CD4-positive, alpha-beta memory T cell (primary cell): ENCODE measurements at regions not wholly inside any gene's neighbourhood (a gene's known extent, or its start where the extent isn't known, plus 50 kb on each side); places are given as distances from the start of the nearest gene placed in this dataset.
"Not testable (repeated sequence)": the region's sequence is repeated elsewhere in the genome, so short reads cannot be mapped to it uniquely, and the experiment has no call there.

ENCODE experiments used
- CTCF ChIA-PET: fragments of 350-600 bp; sonication (Branson Sonifier 250); formaldehyde crosslinking; loops from one replicate; lab custom pipeline; 2021; ENCODE audit warnings: inconsistent platforms; ENCODE audit not compliant: partially characterized antibody; lab: Charles Lee
- POLR2A ChIA-PET: fragments of 350-600 bp; sonication (Branson Sonifier 250); formaldehyde crosslinking; loops from one replicate; lab custom pipeline; 2021; ENCODE audit not compliant: partially characterized antibody; lab: Charles Lee
- DNase-seq, 5 donors: peaks; one replicate each; pipeline versions ENCODE4 v3.0.0 to v3.0.0-alpha.2; 2020 to 2022; ENCODE audit warnings: mixed read lengths in 1 of 5
- H3K27ac ChIP-seq: one replicate; pipeline ENCODE4 v1.7.0; 2013; ENCODE audit warnings: low read depth, low read length
- H3K27me3 ChIP-seq: 2 replicates; pipeline ENCODE4 v1.7.0; 2013; ENCODE audit warnings: mild to moderate bottlenecking, low read length, moderate library complexity; ENCODE audit not compliant: insufficient read depth
- H3K36me3 ChIP-seq: 2 replicates; pipeline ENCODE4 v1.7.0; 2013; ENCODE audit warnings: mild to moderate bottlenecking, low read length, moderate library complexity; ENCODE audit not compliant: insufficient read depth
- H3K4me1 ChIP-seq: 2 replicates; pipeline ENCODE4 v1.7.0; 2013; ENCODE audit warnings: mild to moderate bottlenecking, low read length, moderate library complexity; ENCODE audit not compliant: insufficient read depth
- H3K4me3 ChIP-seq, 2 donors: one replicate each; pipeline ENCODE4 v1.7.0; 2013; ENCODE audit warnings: low read length in 2 of 2, mild to moderate bottlenecking in 1 of 2
- H3K9me3 ChIP-seq, 2 donors: one replicate each; pipeline ENCODE4 v1.7.0; 2013; ENCODE audit warnings: low read length in 2 of 2, control low read depth in 1 of 2; ENCODE audit not compliant: control insufficient read depth in 1 of 2
- H3K27ac Mint-ChIP-seq, 7 donors: one replicate each; pipeline ENCODE4 v1.8.0; 2020 to 2021; ENCODE audit warnings: mixed read lengths in 7 of 7, mild to moderate bottlenecking in 6 of 7, inconsistent platforms in 3 of 7, moderate library complexity in 3 of 7
- H3K27me3 Mint-ChIP-seq, 2 donors: one replicate each; pipeline ENCODE4 v1.8.0; 2020 to 2021; ENCODE audit warnings: mixed read lengths in 2 of 2
- H3K36me3 Mint-ChIP-seq, 2 donors: one replicate each; pipeline ENCODE4 v1.8.0; 2020 to 2021; ENCODE audit warnings: mixed read lengths in 2 of 2, inconsistent platforms in 1 of 2, mild to moderate bottlenecking in 1 of 2
- H3K4me1 Mint-ChIP-seq, 4 donors: one replicate each; pipeline ENCODE4 v1.8.0; 2020 to 2021; ENCODE audit warnings: mixed read lengths in 4 of 4, mild to moderate bottlenecking in 1 of 4
- H3K4me3 Mint-ChIP-seq, 8 donors: one replicate each; pipeline ENCODE4 v1.8.0; 2020 to 2021; ENCODE audit warnings: mixed read lengths in 8 of 8, mild to moderate bottlenecking in 7 of 8, moderate library complexity in 6 of 8, inconsistent platforms in 3 of 8
- H3K9me3 Mint-ChIP-seq, 8 donors: one replicate each; pipeline ENCODE4 v1.8.0; 2020 to 2021; ENCODE audit warnings: mixed read lengths in 8 of 8, mild to moderate bottlenecking in 5 of 8, inconsistent platforms in 3 of 8, moderate library complexity in 1 of 8
- intact Hi-C: fragments of 100-400 bp; cut with micrococcal nuclease; formaldehyde crosslinking; loops from one replicate; pipeline ENCODE4 v1.15.1; 2023

- H3K4me1 ChIP-seq: no peaks in the 10 kb centered on the region
- no peaks in the 10 kb centered on the region for H3K27me3 ChIP-seq
- Mint-ChIP-seq H3K36me3 (no peaks in the 10 kb centered on the region), H3K27me3 (no peaks in the 10 kb centered on the region), H3K27ac (no peak overlapping the region), H3K4me3 (no peak overlapping the region), H3K4me1 (no peaks in the 10 kb centered on the region), H3K9me3 (peaks cover 0 to 2% (median 0%) of the 10 kb centered on the region in 8 donors)
- no peaks in the 10 kb centered on the region for H3K36me3 ChIP-seq
- no peak for DNase-seq
- H3K9me3 ChIP-seq: no peaks in the 10 kb centered on the region
- ChIA-PET CTCF (no interaction called here), POLR2A (no interaction called here)
- intact Hi-C loops: no loop called here
- H3K27ac ChIP-seq: no peak overlapping the region
- H3K4me3 ChIP-seq: no peak overlapping the region
Observed at GRCh38 chr1:208485512-208485911, 241.3 kb upstream of the PLXNA2 start.

GRCh38 chr1:208486677-208487076 lies 242.5 kb upstream of the PLXNA2 start:
- no peaks in the 10 kb centered on the region for H3K27me3 ChIP-seq
- no peaks in the 10 kb centered on the region for H3K4me1 ChIP-seq
- no peak overlapping the region for H3K4me3 Mint-ChIP-seq
- peaks cover 0 to 2% (median 0%) of the 10 kb centered on the region in 8 donors for H3K9me3 Mint-ChIP-seq
- H3K27ac Mint-ChIP-seq: no peak overlapping the region
- ChIA-PET CTCF (no interaction called here), POLR2A (no interaction called here)
- no peak overlapping the region for H3K4me3 ChIP-seq
- H3K9me3 ChIP-seq: no peaks in the 10 kb centered on the region
- H3K4me1 Mint-ChIP-seq: no peaks in the 10 kb centered on the region
- peaks cover 0 to 2% of the 10 kb centered on the region in 2 donors for H3K27me3 Mint-ChIP-seq
- no peak for DNase-seq
- H3K36me3 ChIP-seq: no peaks in the 10 kb centered on the region
- H3K36me3 Mint-ChIP-seq: no peaks in the 10 kb centered on the region
- no peak overlapping the region for H3K27ac ChIP-seq
- intact Hi-C loops: no loop called here

DNA sequence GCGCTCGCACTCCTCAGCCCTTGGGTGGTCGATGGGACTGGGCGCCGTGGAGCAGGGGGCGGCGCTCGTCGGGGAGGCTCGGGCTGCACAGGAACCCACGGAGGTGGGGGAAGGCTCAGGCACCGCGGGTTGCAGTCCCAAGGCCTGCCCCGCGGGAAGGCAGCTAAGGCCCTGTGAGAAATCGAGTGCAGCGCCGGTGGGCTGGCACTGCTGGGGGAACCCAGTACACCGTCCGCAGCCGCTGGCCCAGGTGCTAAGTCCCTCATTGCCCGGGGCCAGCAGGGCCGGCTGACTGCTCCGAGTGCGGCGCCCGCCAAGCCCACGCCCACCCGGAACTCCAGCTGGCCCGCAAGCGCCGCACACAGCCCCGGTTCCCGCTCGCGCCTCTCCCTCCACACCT lies 244.2 kb upstream of the PLXNA2 start:
- H3K9me3 Mint-ChIP-seq, intact Hi-C loops, H3K4me3 Mint-ChIP-seq: not testable (repeated sequence)

GRCh38 chr1:208496467-208497371 lies 252.5 kb upstream of the PLXNA2 start:
- H3K4me1 Mint-ChIP-seq: no peaks in the 10 kb centered on the region
- Histone ChIP-seq H3K27me3 (no peaks in the 10 kb centered on the region), H3K9me3 (no peaks in the 10 kb centered on the region), H3K4me3 (no peak overlapping the region), H3K27ac (no peak overlapping the region), H3K4me1 (no peaks in the 10 kb centered on the region), H3K36me3 (no peaks in the 10 kb centered on the region)
- H3K27ac Mint-ChIP-seq: no peak overlapping the region
- CTCF ChIA-PET: interaction anchor here (1.3 kb wide), 1 partner anchor 13 kb away, joined by 3 read pairs; no protein-coding TSS in a partner anchor
- H3K9me3 Mint-ChIP-seq: peaks cover 0 to 7% (median 3%) of the 10 kb centered on the region in 8 donors
- no peaks in the 10 kb centered on the region for H3K36me3 Mint-ChIP-seq
- H3K27me3 Mint-ChIP-seq: peaks cover 5 to 10% of the 10 kb centered on the region in 2 donors
- DNase-seq: no peak
- POLR2A ChIA-PET: no interaction called here
- intact Hi-C loops: no loop called here
- no peak overlapping the region for H3K4me3 Mint-ChIP-seq

More for the DNA sequence above, 244.2 kb upstream of the PLXNA2 start:
- POLR2A ChIA-PET, H3K27me3 ChIP-seq, H3K27ac Mint-ChIP-seq, H3K36me3 ChIP-seq, H3K9me3 ChIP-seq, H3K27me3 Mint-ChIP-seq, DNase-seq, H3K27ac ChIP-seq, H3K4me1 ChIP-seq, H3K4me3 ChIP-seq, CTCF ChIA-PET, H3K4me1 Mint-ChIP-seq, H3K36me3 Mint-ChIP-seq: not testable (repeated sequence)

DNA sequence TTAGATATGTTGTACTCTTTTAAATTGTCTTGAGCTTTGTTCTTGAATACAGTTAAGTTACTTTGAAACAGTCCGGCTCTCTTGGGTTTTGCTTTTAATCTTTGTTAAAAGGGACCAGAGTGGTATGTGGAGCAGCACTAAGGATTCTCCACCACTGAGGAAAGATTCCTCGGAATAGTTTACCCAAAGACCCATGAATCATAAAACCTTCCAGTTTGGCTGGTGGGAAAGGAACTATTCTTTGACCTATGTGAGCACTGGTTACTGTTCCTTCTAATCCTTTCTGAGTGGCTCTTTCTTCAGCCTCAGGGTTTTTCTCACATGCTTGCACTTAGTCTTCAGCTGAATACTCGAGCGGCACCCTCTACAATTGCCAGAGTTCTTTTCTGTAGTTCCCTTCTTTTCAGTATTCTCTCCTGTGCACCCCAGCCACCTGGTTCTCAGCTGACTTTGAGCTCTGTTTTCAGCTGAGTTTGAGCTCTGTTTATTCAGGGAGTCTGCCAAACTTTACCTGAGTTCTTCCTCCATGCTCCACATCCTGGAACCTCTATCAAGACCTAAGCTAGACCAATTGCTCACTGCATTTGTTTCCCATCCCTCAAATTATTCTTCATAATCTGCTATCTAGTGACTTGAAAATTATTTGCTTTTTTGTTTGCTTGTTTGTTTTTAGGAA lies 253.8 kb upstream of the PLXNA2 start:
- Mint-ChIP-seq H3K27ac (no peak overlapping the region), H3K4me3 (no peak overlapping the region), H3K27me3 (peaks cover 5 to 12% of the 10 kb centered on the region in 2 donors), H3K9me3 (peaks cover 0 to 7% (median 3%) of the 10 kb centered on the region in 8 donors), H3K4me1 (no peaks in the 10 kb centered on the region), H3K36me3 (no peaks in the 10 kb centered on the region)
- H3K4me1 ChIP-seq: no peaks in the 10 kb centered on the region
- no peaks in the 10 kb centered on the region for H3K36me3 ChIP-seq
- ChIA-PET CTCF (no interaction called here), POLR2A (no interaction called here)
- no peak for DNase-seq
- H3K27me3 ChIP-seq: no peaks in the 10 kb centered on the region
- H3K4me3 ChIP-seq: no peak overlapping the region
- H3K9me3 ChIP-seq: no peaks in the 10 kb centered on the region
- intact Hi-C loops: no loop called here
- no peak overlapping the region for H3K27ac ChIP-seq

DNA sequence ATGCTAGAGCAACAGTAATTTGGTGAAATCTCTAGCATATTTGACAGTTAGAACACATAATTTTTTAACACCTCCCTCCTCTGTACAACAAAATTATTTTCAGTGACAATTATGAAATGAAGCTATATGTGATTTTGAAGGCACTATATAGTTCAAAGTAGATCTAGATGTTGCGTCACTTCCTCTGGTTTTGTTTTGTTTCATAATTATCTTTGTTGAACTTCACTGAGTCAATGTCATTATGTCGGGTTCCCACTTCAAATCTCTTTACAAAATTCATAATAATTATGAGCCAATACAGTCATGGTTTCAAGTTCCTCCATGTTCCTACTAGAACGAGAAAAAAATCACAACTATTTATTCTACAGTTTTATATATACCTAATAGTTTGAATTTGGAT lies 254.8 kb upstream of the PLXNA2 start:
- Histone ChIP-seq H3K36me3 (no peaks in the 10 kb centered on the region), H3K4me1 (no peaks in the 10 kb centered on the region), H3K27ac (no peak overlapping the region), H3K9me3 (no peaks in the 10 kb centered on the region), H3K4me3 (no peak overlapping the region), H3K27me3 (no peaks in the 10 kb centered on the region)
- H3K4me3 Mint-ChIP-seq: no peak overlapping the region
- DNase-seq: no peak
- H3K9me3 Mint-ChIP-seq: peaks cover 0 to 7% (median 3%) of the 10 kb centered on the region in 8 donors
- H3K27me3 Mint-ChIP-seq: peaks cover 5 to 11% of the 10 kb centered on the region in 2 donors
- H3K4me1 Mint-ChIP-seq: no peaks in the 10 kb centered on the region
- ChIA-PET POLR2A (no interaction called here), CTCF (no interaction called here)
- H3K27ac Mint-ChIP-seq: no peak overlapping the region
- intact Hi-C loops: no loop called here
- H3K36me3 Mint-ChIP-seq: no peaks in the 10 kb centered on the region

GRCh38 chr1:208499601-208500000 lies 255.4 kb upstream of the PLXNA2 start:
- no peaks in the 10 kb centered on the region for H3K27me3 ChIP-seq
- no peaks in the 10 kb centered on the region for H3K9me3 ChIP-seq
- H3K4me3 ChIP-seq: no peak overlapping the region
- H3K4me1 ChIP-seq: no peaks in the 10 kb centered on the region
- intact Hi-C loops: no loop called here
- no peak overlapping the region for H3K4me3 Mint-ChIP-seq
- H3K4me1 Mint-ChIP-seq: no peaks in the 10 kb centered on the region
- H3K27me3 Mint-ChIP-seq: peaks cover 5 to 10% of the 10 kb centered on the region in 2 donors
- CTCF ChIA-PET: no interaction called here
- H3K27ac Mint-ChIP-seq: no peak overlapping the region
- H3K36me3 Mint-ChIP-seq: no peaks in the 10 kb centered on the region
- H3K9me3 Mint-ChIP-seq: peaks cover 0 to 7% (median 3%) of the 10 kb centered on the region in 8 donors
- POLR2A ChIA-PET: no interaction called here
- no peak overlapping the region for H3K27ac ChIP-seq
- DNase-seq: no peak
- H3K36me3 ChIP-seq: no peaks in the 10 kb centered on the region
